Lower lobe of right lung (tissue), 2 donors: ENCODE measurements at regions not wholly inside any gene's neighbourhood (a gene's known extent, or its start where the extent isn't known, plus 50 kb on each side); places are given as distances from the start of the nearest gene placed in this dataset.

Experiments used
- ATAC-seq, 2 donors: fragments of 200-7000 bp; cut with Tn5 transposase; one replicate each; pipeline ENCODE4 v1.9.1; 2020 to 2022; ENCODE audit warnings: mild to moderate bottlenecking in 2 of 2, moderate library complexity in 2 of 2
- DNase-seq: peaks from one replicate; pipeline ENCODE4 v3.0.0-alpha.2; 2020
- H3K27ac ChIP-seq: fragments of 200-600 bp; one replicate; pipeline ENCODE4 v1.8.0; 2022
- H3K27me3 ChIP-seq: fragments of 200-600 bp; one replicate; pipeline ENCODE4 v1.8.0; 2022; ENCODE audit warnings: low read depth
- H3K36me3 ChIP-seq: fragments of 200-600 bp; one replicate; pipeline ENCODE4 v1.8.0; 2022; ENCODE audit warnings: mild to moderate bottlenecking
- H3K4me1 ChIP-seq: fragments of 200-600 bp; one replicate; pipeline ENCODE4 v1.8.0; 2022
- H3K4me3 ChIP-seq: fragments of 200-600 bp; one replicate; pipeline ENCODE4 v1.8.0; 2022; ENCODE audit warnings: mild to moderate bottlenecking
- H3K9me3 ChIP-seq: fragments of 200-600 bp; one replicate; pipeline ENCODE4 v1.8.0; 2022
- intact Hi-C: fragments of 100-400 bp; cut with DNase I; formaldehyde crosslinking; loops from one replicate; pipeline ENCODE4 v1.11.0; 2022
- TF ChIP-seq, protein P1 (sequence below): fragments of 200-600 bp; IDR thresholded peaks from one replicate; pipeline ENCODE4 v1.8.0; 2022; ENCODE audit warnings: antibody characterized with exemption, mild to moderate bottlenecking
- donor health status: DM: no; HTN: yes; CAD: no; lungs with severe emphysema.

DNA sequence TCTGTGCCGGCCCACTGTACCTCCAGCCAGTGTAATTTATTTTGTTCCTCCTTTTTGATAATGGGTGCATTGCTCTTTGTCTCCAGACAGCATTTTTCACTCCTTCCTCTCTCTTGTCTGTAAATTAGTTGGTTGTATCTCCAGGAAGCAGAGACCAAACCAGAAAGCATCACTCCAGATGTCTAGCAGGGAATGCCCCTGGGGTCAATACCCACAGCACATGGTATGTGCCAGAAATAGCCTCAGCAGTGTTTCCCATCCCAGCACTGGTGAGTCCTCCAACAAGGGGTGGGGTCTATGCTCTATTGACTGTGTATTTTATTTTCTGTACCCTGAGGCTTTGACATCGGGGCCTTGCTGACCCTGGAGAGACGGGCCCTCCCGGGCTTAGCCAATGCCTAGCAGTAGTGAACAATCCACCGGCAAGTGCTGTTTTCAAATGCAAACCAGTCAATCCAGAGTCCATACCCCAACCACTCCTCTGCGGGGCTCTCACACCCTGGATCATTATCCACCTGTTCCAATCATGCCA lies 50.2 kb upstream of the FZD10 start:
- H3K36me3 ChIP-seq, result no peaks in the 10 kb centered on the region
- ATAC-seq, result no peak
- intact Hi-C loops, result no loop called here
- peaks cover 5% of the 10 kb centered on the region for H3K9me3 ChIP-seq
- TF ChIP-seq, protein P1, sequence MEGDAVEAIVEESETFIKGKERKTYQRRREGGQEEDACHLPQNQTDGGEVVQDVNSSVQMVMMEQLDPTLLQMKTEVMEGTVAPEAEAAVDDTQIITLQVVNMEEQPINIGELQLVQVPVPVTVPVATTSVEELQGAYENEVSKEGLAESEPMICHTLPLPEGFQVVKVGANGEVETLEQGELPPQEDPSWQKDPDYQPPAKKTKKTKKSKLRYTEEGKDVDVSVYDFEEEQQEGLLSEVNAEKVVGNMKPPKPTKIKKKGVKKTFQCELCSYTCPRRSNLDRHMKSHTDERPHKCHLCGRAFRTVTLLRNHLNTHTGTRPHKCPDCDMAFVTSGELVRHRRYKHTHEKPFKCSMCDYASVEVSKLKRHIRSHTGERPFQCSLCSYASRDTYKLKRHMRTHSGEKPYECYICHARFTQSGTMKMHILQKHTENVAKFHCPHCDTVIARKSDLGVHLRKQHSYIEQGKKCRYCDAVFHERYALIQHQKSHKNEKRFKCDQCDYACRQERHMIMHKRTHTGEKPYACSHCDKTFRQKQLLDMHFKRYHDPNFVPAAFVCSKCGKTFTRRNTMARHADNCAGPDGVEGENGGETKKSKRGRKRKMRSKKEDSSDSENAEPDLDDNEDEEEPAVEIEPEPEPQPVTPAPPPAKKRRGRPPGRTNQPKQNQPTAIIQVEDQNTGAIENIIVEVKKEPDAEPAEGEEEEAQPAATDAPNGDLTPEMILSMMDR, result no peak
- no peak for DNase-seq
- no peak overlapping the region for H3K27ac ChIP-seq
- H3K4me1 ChIP-seq, result no peaks in the 10 kb centered on the region
- no peak overlapping the region for H3K4me3 ChIP-seq
- no peaks in the 10 kb centered on the region for H3K27me3 ChIP-seq
